ENCODE measurements at regions not wholly inside any gene's neighbourhood (a gene's known extent, or its start where the extent isn't known, plus 50 kb on each side); places are given as distances from the start of the nearest gene placed in this dataset.
A peak's percentile ranks its signal among the peaks of the same experiment; 100 is the strongest.
"Not testable (repeated sequence)": the region's sequence is repeated elsewhere in the genome, so short reads cannot be mapped to it uniquely, and the experiment has no call there.

DNA sequence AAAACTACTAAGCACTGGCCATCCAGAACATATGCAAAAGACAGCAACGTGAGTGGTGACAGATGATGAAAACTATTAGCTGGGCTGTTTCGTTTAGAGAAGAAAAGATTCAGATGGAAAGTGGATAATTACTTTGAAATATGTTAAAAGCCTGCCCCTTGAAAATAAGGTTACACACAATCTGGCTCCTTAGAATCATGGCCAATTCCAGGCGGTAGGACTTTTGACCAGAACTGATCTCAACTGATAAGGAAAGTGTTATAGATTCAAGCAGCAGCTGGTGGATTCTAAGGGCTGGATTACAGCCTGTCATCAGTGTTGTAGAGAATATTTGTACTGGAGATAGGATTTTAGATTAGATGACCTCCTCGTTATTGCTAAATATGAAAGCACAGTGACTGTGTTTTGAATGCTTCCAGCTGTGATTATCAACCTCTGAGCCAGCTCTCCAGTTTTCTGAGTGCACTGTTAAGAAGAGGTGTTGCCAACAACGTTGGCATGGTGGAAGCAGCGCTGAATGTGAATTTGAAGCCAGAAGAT is 75.1 kb downstream of the KBTBD2 start:
- DNase-seq, result not testable (repeated sequence)

DNA sequence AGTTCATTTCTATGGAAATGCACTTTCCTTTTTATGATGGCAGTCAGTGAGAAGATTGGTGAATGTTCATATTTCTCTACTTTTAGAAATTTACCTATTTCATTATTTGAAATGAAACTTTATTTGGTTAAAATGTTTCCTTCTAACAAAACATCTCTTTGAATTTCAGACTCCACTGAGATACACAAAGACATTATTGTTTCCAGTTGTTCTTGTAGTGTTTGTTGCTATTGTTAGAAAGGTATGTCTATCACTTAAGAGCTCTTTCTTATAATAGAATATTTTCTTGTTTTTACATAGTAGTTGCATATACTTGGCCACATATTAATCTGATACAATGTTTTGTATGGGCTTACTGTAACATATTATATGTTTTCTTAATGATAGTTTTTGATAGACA is 76.8 kb downstream of the KBTBD2 start:
- DNase-seq, result not testable (repeated sequence)

DNA sequence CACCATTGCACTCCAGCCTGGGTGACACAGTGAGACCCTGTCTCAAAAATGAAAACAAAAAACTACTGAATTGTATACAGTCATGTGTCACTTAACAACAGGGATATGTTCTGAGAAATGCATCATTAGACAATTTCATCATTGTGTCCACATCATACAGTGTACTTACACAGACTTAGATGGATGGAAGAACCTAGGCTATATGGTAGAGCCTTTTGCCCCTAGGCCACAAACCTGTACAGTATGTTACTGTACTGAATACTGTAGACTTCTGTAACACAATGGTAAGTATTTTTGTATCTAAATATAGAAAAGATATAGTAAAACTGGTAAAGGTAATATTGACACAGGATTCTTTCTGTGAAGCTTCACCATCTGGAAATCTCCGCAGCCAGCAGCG is 81.7 kb downstream of the KBTBD2 start:
- no peak for DNase-seq

DNA sequence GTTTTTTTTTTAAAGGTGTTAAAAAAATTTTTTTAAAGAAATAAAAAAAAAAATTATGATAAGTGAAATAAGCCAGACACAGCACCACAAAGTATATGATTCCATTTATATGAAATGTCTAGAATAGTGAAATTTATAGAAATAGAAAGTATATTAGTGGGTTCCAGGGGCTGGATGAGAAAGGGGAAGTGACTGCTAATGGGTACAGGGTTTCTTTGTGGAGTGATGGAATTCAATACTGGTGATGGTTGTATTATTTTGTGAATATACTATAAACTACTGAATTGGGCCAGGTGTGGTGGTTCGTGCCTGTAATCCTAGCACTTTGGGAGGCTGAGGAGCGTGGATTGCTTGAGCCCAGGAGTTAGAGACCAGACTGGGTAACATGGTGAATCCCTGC is 82.2 kb downstream of the KBTBD2 start:
- DNase-seq, result no peak

DNA sequence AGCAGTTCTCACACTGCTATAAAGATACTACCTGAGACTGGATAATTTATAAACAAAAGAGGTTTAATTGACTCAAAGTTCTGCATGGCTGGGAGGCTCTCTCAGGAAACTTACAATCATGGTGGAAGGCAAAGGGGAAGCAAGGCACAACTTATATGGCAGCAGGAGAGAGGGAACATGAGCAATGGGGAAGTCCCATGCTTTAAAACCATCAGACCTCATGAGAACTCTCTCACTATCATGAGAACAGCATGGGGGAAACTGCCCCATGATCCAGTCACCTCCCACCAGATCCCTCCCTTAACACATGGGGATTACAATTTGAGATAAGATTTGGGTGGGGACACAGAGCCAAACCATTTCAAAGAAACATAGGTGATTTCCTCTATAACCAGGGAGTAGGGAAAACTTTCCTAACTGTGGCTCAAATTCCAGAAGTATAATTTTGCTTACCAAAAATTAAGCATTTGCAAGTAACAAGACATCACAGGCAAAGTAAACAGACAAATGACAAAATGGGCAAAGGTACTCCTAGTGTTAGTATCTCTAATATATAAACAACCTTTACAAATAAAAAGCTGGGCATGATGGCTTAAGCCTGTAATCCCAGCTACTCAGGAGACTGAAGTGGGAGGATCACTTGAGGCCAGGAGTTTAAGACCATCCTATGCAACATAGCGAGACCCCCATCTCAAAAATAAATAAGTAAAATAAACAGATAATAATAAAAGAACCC is 88.0 kb downstream of the KBTBD2 start:
- DNase-seq, result no peak

DNA sequence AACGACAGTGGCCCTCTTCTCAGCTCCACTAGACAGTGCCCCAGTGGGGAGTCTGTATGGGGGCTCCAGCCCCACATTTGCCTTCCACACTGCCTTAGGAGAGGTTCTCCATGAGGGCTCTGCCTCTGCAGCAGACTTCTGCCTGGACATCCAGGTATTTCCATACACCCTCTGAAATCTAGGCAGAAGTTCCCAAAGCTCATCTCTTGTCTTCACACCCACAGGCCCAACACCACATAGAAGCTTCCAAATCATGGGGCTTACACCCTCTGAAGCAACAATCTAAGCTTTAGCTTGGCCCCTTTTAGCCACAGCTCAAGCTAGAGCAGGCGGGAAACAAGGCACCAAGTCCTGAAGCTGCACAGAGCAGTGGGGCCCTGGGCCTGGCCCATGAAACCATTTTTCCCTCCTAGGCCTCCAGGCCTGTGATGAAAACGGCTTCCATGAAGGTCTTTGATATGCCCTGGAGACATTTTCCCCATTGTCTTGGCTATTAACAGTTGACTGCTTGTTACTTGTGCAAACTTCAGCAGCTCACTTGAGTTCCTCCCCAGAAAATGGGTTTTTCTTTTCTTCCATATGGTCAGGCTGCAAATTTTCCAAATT is 89.2 kb downstream of the KBTBD2 start:
- DNase-seq, result no peak

DNA sequence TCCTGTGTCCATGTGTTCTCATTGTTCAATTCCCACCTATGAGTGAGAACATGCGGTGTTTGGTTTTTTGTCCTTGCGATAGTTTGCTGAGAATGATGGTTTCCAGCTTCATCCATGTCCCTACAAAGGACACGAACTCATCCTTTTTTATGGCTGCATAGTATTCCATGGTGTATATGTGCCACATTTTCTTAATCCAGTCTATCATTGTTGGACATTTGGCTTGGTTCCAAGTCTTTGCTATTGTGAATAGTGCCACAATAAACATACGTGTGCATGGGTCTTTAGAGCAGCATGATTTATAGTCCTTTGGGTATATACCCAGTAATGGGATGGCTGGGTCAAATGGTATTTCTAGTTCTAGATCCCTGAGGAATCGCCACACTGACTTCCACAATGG is 98.5 kb downstream of the KBTBD2 start:
- DNase-seq, result not testable (repeated sequence)

DNA sequence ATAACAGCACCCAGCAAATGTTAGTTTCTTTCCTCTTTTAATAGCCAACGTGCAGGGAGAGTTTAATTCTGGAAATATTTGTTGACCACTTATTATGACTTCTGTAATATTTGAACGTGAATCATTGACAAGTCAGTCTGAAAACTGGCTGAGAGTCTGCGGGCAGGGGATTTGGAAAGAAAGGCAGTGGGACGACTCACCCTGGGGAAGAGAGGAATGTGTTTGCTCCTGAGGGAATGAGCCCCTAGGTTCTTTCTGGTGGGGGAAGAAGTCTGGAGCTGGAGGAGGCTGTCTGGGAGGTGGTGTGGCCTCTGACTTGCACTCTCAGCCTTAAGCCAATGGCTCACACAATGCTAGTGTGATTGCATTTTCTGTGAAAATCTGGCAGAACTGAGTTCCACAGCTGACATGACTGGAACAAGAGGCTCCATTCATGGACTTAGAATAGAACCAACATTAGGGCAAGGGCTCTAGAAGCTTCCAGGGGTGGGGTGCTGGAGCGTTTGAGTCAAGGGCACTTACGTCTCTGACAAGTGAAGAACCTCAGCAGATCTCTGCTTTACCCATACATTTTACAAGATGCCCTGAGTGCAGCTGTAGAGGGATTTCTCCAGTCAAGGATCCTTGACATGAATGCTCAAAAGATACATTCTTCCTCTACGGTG is 100.7 kb downstream of the KBTBD2 start:
- DNase-seq, result peak; percentile 58

DNA sequence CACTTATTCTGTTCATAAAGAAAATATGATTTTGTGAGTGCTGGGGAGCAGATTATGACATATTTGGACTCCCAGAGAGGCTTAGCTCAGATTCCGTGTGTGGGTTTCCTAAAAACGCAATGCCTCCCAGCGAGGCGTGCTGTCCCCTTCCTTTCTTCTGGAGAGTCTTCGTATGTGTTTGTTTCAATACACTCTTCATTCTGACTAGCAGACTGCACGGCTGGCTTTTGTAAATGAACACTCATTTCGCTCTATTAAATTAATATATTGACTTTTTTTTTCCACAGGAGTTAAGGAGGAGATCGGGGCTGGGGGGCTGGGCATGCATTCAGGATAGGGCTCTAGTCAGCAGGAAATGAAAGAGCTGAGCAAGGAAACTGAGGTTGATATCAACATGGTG is 102.3 kb downstream of the KBTBD2 start:
- not testable (repeated sequence) for DNase-seq

DNA sequence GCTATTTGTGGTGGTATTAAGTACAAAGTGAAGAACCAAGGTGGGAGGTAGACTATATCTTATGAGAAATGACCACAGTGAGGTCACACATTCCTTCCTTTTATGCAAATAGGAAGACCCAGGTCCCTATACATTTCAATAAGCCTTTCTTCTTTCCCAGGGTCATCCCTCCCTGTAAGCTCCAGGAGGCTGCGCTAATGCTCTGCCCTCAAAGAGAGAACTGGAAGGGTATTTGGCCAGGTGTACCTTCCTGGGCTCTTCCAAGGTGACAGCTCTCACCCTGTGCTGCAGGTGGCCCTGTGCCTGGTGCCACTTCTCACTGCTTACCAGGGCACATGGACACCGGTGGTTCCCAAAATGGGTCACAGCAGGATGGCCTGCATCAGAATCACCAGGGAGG is 103.4 kb downstream of the KBTBD2 start:
- DNase-seq, result not testable (repeated sequence)

DNA sequence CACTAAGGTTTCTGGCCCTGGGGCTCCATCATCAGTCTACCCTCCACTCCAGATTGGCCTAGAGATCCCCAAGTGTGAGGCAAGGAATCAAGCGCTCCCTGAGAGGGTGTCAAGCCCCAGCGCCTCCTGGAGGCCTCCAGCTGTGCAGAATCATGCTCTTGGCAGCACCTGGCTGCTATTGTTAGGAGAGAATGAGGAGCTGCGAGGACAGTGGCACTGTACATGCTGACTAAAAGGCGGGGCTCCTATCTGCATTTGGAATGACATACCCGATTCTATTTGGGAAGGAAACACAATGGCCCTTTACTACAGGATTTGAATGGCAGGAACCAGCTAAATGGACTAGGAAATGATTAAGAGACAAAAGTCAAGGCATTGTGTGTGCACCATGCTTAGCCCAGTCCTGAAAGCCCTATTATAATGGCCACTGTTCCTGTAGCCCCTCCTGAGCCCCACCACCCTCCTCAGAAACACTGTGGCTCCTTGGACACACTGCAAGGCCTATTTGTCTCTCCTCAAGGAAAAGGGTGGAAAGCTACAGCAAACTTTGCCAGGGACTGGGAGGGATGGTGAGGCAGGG is 106.1 kb downstream of the KBTBD2 start:
- not testable (repeated sequence) for DNase-seq

DNA sequence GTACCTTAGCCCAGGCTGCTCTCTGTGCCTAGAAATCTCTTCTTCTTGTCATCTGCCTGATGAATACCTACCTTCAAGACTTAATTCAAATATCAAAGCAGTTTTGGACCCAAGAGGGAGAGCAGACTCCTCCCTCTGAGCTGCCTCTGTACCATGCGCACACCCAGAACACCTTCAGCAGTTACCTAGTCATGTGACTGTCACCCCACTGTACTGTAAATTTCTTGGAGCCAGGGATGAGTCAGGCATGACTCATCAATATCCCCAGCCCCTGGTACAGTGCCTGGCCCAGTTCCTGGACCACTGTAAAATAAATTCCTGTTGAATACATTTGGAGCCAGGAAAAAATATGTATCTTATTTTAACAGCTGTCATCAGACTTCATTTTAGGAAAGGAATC is 111.7 kb downstream of the KBTBD2 start:
- not testable (repeated sequence) for DNase-seq

DNA sequence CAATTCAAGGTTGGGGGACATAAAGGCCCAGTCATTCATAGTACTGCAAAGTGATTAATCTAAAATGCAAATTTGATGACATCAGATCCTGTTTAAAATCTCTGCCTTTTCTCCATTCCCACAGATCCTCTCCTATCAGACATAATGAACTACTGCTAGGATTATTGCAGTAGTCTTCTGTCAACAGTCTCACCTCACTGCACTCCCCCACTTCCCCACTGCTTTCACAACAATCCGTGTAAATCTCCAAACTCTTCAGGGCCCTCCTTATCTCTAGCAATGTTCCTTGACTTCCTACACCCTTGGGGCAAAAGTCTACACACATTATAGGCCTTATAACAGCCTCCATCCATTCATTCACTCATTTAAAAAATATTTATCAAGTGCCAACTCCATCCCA is 112.4 kb downstream of the KBTBD2 start:
- DNase-seq, result no peak

DNA sequence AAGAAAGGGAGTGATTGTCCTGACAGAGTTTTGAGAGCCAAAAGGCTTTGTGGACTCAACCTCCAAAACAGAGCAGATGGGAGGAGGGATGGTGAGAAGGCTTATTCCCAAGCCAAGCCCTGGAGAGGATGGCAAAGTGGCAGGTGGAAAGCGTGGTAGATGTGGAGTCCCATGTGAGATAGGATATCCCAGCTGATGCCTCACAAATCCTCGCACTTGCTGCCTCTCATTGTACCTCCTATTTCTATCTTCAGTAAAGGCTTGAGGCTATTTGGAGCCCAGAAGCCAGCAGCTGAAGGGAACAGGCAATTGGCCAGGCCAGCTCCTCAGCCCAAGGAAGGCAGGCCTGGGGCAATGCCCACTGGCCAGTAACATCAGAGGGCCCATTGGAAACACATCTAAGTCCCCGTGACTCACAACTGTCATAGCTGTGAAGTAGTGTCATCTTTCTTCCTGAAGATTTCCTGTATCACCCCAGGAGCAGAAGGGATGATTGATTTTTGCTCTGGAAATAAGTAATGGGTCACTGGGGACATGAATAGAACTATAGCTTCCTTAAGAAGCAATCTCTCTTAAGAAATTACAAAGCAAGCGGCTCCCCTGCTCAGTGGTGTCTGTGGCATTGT is 114.4 kb downstream of the KBTBD2 start:
- DNase-seq, result not testable (repeated sequence)

DNA sequence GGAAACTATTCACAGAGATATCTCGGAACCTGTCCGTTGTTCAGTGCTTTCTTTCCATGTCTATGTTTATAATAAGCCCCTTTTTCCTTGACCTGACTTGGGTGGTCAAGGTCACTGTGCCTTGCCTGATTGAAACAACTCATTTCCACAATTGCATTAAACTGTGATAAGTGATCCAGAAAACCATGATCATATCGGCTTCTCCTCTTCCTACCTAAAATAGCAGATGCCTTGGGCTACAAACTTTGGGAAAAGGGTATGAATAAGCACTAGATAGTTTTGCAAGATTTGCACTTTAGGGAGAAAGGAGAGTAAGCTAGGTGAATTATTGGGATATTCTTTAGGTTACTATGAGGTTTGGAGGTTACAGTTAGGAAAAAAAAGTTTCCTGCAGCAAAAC is 115.2 kb downstream of the KBTBD2 start:
- DNase-seq, result not testable (repeated sequence)

DNA sequence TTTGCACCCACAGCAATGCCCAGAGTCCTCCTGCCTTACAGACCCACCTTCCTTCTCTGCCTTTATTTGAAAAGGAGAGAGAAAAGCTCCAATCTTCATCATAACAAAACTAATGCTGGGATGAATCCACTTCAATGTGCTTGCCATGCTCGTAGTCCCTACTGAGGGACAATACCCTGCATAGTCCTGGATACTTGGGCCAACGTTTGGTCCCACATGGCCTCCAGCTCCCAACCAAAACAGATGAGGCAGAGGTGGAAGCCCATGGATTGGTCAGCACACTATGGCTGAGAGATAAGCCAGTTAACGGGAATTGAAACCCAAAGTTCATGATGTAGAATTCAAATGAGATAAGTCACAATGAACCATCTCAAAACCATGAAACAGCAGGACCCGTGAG is 115.8 kb downstream of the KBTBD2 start:
- not testable (repeated sequence) for DNase-seq

DNA sequence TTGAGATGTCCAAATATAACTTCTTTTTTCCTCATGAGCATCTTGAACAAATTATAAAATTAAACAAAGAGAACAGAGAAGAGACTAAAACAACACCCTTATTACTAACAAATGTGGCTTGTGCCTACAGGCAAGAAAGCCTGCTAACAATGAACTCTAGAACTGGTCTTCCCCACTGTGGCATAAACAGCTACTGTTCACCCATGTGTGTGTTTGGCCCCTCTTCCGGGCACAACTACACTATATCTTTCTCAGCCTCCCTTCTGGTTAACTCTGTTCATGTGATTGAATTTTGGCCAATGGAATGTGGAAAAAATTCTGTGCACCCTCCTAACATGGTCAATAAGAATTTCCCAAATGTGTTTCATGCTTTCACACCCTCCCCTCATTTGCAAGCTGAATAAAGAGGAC is 117.0 kb downstream of the KBTBD2 start:
- DNase-seq, result no peak

DNA sequence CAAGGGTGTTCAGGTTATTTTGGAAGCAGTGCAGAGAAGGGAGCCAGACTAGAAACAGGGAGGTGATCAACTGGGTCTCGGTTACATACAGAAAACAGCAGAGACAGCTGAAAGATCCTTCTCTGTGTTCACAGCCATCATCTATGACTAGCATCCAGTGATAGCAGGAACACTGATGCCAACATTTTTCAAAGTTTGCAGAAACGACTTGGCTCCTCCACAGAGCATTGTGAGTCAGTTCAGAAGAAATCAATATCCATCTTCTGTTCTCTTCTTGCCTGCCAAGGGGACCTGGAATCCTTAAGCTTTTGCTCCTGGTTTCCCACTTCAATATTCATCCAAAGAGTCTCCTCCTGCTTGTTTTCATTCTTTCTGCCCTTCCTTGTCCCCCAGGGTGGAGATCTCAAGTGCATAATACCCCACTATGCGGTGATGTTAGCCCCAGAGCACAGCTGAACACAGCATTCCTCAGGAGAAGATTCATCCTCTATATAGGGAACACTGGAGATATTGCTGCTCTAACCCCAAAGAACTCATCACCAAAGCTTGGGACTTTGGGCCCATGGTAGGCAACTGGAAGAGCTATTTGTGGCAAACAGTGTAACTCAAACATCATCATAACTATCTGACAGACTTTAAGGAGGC is 122.6 kb downstream of the KBTBD2 start:
- not testable (repeated sequence) for DNase-seq

DNA sequence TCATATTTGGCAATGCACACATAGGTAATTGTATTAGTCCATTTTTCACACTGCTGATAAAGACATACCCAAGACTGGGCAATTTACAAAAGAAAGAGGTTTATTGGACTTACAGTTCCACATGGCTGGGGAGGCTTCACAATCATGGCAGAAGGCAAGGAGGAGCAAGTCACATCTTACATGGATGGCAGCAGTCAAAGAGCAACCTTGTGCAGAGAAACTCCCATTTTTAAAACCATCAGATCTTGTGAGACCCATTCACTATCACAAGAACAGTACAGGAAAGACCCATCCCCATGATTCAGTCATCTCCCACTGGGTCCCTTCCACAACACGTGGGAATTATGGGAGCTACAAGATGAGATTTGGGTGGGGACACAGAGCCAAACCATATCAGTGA is 123.2 kb downstream of the KBTBD2 start:
- DNase-seq, result not testable (repeated sequence)

DNA sequence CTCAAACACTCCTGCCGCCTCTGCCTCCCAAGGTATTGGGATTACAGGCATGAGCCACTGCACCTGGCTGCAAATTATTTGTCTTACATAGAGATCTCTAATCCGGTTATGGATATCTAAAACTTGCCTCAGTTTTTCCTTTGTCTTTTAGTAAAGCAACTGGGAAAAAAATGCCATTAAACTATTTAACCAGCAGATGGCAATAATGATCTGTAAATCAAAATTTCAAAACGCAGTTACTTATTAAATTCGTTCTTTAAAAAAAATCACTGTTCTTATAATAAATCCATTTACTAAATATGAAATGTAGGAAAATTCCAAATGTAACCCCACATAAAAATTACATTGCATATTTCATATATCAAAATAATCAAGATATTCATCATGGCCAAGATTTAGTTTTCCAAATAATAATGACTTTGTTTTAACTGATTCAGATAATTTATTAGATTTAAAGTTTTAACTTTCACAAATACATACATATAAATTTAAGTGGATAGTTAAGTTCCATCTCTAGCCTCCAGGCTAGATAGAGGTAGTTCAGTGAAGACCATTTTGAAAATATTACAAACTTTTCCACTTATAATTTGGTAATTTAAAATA is 125.8 kb downstream of the KBTBD2 start:
- not testable (repeated sequence) for DNase-seq

DNA sequence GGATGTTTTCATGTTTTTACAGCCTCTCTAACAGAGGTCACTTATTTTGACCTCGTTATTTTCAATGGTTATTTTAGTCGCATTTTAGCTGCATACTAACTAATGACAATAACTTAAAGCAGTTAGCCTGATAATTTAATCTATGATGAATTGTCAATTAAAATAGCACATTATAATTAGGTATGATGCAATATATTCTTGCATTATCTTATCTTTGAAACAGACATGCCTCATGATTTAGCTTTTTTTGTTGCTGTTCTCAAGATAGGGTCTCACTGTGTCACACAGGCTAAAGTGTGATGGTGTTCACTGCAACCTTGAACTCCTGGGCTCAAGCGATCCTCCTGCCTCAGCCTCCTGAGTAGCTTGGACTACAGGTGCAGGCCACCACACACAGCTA is 126.4 kb downstream of the KBTBD2 start:
- DNase-seq, result no peak

DNA sequence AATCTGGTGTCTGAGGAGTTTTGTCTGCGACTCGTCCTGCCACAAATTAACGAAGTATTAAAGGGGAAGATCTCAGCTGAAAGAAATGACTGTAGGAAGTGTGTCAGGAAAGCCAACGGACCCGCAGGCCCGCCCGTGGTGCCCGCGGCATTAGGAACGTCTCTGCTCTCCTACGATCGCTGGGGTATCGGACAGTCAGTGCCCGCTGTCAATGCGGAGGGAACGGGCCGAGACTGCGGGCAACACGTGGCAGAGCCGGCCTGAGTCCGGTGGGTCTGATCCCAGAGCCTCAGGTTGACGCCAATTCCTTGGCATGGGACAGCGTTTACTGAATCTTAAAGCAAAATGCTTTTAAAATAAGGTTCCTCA is 128.7 kb downstream of the KBTBD2 start:
- no peak for DNase-seq

Data from GOT3 (cell line).